HEK293T (cell line): ENCODE measurements at regions not wholly inside any gene's neighbourhood (a gene's known extent, or its start where the extent isn't known, plus 50 kb on each side); places are given as distances from the start of the nearest gene placed in this dataset.

Source experiments
- ARNT ChIP-seq: fragments of 450-650 bp; IDR thresholded peaks from 2 replicates; pipeline ENCODE4 v1.6.1; 2017; ENCODE audit warnings: mild to moderate bottlenecking
- CTBP1 ChIP-seq: fragments of 450-650 bp; IDR thresholded peaks from 2 replicates; pipeline ENCODE4 v1.6.1; 2016; ENCODE audit warnings: borderline replicate concordance
- ELF4 ChIP-seq: fragments of 450-650 bp; IDR thresholded peaks from 2 replicates; pipeline ENCODE4 v1.6.1; 2017; ENCODE audit warnings: antibody characterized with exemption
- FOXK2 ChIP-seq: fragments of 450-650 bp; IDR thresholded peaks from 2 replicates; pipeline ENCODE4 v1.6.1; 2016; ENCODE audit warnings: mild to moderate bottlenecking
- FOXM1 ChIP-seq: fragments of 450-650 bp; IDR thresholded peaks from 2 replicates; pipeline ENCODE4 v1.6.1; 2017; ENCODE audit warnings: mild to moderate bottlenecking, borderline replicate concordance
- HDGF ChIP-seq: fragments of 450-650 bp; IDR thresholded peaks from 2 replicates; pipeline ENCODE4 v1.6.1; 2017; ENCODE audit warnings: antibody characterized with exemption, borderline replicate concordance
- L3MBTL2 ChIP-seq: fragments of 450-650 bp; conservative IDR thresholded peaks from 2 replicates; pipeline ENCODE4 v1.6.1; 2016; ENCODE audit warnings: mild to moderate bottlenecking
- LEF1 ChIP-seq: fragments of 450-650 bp; IDR thresholded peaks from 2 replicates; pipeline ENCODE4 v1.6.1; 2017; ENCODE audit warnings: mild to moderate bottlenecking, borderline replicate concordance
- PKNOX1 ChIP-seq: fragments of 450-650 bp; IDR thresholded peaks from 2 replicates; pipeline ENCODE4 v1.6.1; 2016
- SP1 ChIP-seq: fragments of 450-650 bp; IDR thresholded peaks from 2 replicates; pipeline ENCODE4 v1.6.1; 2017
- SUZ12 ChIP-seq: fragments of 450-650 bp; IDR thresholded peaks from 2 replicates; pipeline ENCODE4 v1.6.1; 2016; ENCODE audit warnings: mild to moderate bottlenecking
- ZNF384 ChIP-seq: fragments of 450-650 bp; IDR thresholded peaks from 2 replicates; pipeline ENCODE4 v1.6.1; 2016

DNA sequence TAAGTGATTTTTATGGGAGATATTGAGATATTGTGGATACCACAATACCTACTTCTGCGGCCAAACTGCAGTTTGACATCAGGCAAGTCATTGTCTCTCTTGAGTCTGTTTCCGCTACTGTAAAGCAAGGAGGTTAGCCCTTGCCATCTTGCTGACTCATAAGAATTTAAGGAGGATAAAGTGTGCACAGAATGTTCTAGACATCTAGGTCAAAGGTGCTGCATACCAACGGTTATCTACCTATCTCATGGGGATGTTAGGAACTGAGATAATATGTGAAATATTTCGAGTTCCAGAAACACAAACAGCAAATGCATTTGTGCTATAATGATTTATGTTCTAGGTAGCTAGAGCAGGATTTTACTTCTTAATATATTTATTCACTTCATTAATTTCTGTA, 211.5 kb upstream of the NR3C2 start:
- TF ChIP-seq L3MBTL2, result no peak
- no peak for TF ChIP-seq PKNOX1
- TF ChIP-seq ZNF384, result no peak
- no peak for TF ChIP-seq HDGF
- no peak for TF ChIP-seq FOXK2
- no peak for TF ChIP-seq SUZ12
- TF ChIP-seq CTBP1, result no peak
- no peak for TF ChIP-seq ELF4
- TF ChIP-seq FOXM1, result no peak
- TF ChIP-seq SP1, result no peak
- TF ChIP-seq LEF1, result no peak
- TF ChIP-seq ARNT, result no peak
